GM18517 (cell line): ENCODE measurements at regions not wholly inside any gene's neighbourhood (a gene's known extent, or its start where the extent isn't known, plus 50 kb on each side); places are given as distances from the start of the nearest gene placed in this dataset.

Experiments used
- ATAC-seq: cut with Tn5 transposase; IDR thresholded peaks from one replicate; pipeline ENCODE4 v1.9.1; 2021; ENCODE audit warnings: mild to moderate bottlenecking, moderate library complexity; ENCODE audit not compliant: unreplicated experiment

- no peak for ATAC-seq
Measured at GRCh38 chr10:78993261-78993945, 75.4 kb upstream of the ZMIZ1 start.

GRCh38 chr10:78995987-78996791 lies 72.6 kb upstream of the ZMIZ1 start:
- no peak for ATAC-seq

- ATAC-seq: no peak
Measured at GRCh38 chr10:78996792-78997129, 72.0 kb upstream of the ZMIZ1 start.

- ATAC-seq: no peak
Measured at GRCh38 chr10:78997635-78998618, 70.8 kb upstream of the ZMIZ1 start.

- ATAC-seq: no peak
Measured at GRCh38 chr10:79001082-79001885, 67.5 kb upstream of the ZMIZ1 start.

GRCh38 chr10:79002336-79002735 lies 66.4 kb upstream of the ZMIZ1 start:
- ATAC-seq: no peak

- ATAC-seq: no peak
Measured at GRCh38 chr10:79003183-79004100, 65.3 kb upstream of the ZMIZ1 start.

- ATAC-seq: no peak
Measured at GRCh38 chr10:79004311-79004710, 64.5 kb upstream of the ZMIZ1 start.

GRCh38 chr10:79005126-79005810 lies 63.5 kb upstream of the ZMIZ1 start:
- no peak for ATAC-seq

GRCh38 chr10:79007018-79007417 lies 61.7 kb upstream of the ZMIZ1 start:
- ATAC-seq: no peak

- no peak for ATAC-seq
Measured at GRCh38 chr10:79007421-79008319, 61.1 kb upstream of the ZMIZ1 start.

GRCh38 chr10:79009145-79009544 lies 59.6 kb upstream of the ZMIZ1 start:
- no peak for ATAC-seq

- no peak for ATAC-seq
Measured at GRCh38 chr10:79012567-79012966, 56.2 kb upstream of the ZMIZ1 start.

- no peak for ATAC-seq
Measured at GRCh38 chr10:79013406-79013987, 55.3 kb upstream of the ZMIZ1 start.

GRCh38 chr10:79014796-79015195 lies 54.0 kb upstream of the ZMIZ1 start:
- no peak for ATAC-seq

GRCh38 chr10:79017882-79018520 lies 50.8 kb upstream of the ZMIZ1 start:
- no peak for ATAC-seq

- ATAC-seq: no peak
Measured at GRCh38 chr10:79018521-79019011, 50.2 kb upstream of the ZMIZ1 start.
